Hepatocyte (in vitro differentiated cells): ENCODE measurements at regions not wholly inside any gene's neighbourhood (a gene's known extent, or its start where the extent isn't known, plus 50 kb on each side); places are given as distances from the start of the nearest gene placed in this dataset.

ENCODE experiments used
- EZH2 ChIP-seq: fragments of 200-600 bp; sonication (generic); IDR thresholded peaks from 2 replicates; pipeline ENCODE4 v1.6.1; 2016; ENCODE audit warnings: antibody characterized with exemption, mild to moderate bottlenecking, borderline replicate concordance
- EZH2phosphoT487 ChIP-seq: fragments of 200-600 bp; sonication (generic); IDR thresholded peaks from one replicate; pipeline ENCODE4 v1.6.1; 2018; ENCODE audit warnings: antibody characterized with exemption, mild to moderate bottlenecking, low read depth, moderate library complexity; ENCODE audit not compliant: unreplicated experiment, severe bottlenecking
- TF ChIP-seq, protein P1 (sequence below): fragments of 200-600 bp; sonication (generic); IDR thresholded peaks from 2 replicates; pipeline ENCODE4 v1.5.1; 2016; ENCODE audit warnings: antibody characterized with exemption, mild to moderate bottlenecking; ENCODE audit not compliant: poor library complexity

DNA sequence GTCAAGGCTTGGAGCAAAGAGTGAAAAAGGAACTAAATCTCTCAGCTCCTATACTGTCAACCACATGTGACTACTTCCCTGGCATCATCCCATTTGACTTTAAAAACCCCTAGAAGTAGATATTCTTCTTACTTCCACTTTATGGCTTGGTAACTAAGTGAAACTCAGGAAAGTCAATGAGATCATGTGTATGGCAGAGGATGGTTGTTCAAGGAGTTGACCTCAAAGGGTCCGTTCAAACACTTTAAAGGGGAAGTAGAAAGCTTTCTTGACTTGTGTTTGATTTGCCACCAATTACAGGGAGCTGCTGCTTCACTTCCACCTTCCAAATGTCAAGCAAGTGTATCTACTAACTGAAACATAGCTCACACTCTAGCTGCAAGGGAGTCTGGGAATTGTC is 187.2 kb downstream of the RAB28 start:
- TF ChIP-seq, protein P1, sequence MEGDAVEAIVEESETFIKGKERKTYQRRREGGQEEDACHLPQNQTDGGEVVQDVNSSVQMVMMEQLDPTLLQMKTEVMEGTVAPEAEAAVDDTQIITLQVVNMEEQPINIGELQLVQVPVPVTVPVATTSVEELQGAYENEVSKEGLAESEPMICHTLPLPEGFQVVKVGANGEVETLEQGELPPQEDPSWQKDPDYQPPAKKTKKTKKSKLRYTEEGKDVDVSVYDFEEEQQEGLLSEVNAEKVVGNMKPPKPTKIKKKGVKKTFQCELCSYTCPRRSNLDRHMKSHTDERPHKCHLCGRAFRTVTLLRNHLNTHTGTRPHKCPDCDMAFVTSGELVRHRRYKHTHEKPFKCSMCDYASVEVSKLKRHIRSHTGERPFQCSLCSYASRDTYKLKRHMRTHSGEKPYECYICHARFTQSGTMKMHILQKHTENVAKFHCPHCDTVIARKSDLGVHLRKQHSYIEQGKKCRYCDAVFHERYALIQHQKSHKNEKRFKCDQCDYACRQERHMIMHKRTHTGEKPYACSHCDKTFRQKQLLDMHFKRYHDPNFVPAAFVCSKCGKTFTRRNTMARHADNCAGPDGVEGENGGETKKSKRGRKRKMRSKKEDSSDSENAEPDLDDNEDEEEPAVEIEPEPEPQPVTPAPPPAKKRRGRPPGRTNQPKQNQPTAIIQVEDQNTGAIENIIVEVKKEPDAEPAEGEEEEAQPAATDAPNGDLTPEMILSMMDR = no peak
- no peak for TF ChIP-seq EZH2
- TF ChIP-seq EZH2phosphoT487 = no peak
